ENCODE measurements at regions not wholly inside any gene's neighbourhood (a gene's known extent, or its start where the extent isn't known, plus 50 kb on each side); places are given as distances from the start of the nearest gene placed in this dataset.

DNA sequence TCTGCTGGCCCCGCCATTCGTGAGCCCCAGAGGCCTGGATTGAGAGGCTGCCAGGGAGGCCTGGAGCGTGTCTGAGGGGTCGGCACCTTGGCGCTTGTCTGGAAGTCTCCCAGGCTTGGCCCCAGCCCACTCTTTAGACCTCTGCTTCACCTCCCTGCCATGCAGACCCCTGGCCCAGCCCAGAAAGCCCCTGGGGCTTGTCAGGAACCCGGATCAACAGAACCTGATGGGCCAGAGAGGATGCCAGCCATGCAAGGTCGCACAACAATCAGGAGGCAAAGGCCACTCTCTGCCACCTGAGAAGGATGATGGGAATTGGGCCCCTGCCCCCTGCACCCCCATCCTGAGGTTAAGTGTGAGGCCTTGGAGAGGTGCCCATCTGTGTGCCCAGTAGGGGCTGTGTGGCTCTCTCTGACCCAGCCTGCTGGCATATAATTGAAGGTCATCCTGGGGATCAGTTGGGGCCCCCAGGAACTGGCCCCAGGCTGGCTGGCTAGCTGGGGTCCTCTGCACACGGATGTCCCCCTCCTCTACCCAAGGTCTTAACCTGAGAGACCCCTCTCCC is 103.3 kb upstream of the SLC6A6 start:
- Histone ChIP-seq H3K36me3 (ENCODE audit: insufficient read depth, low read length) (no peaks in the 10 kb centered on the region), H3K9ac (ENCODE audit: low read depth, low read length) (no peak overlapping the region), H3K27ac (ENCODE audit: low read length) (no peak overlapping the region), H3K27me3 (ENCODE audit: insufficient read depth, low read length, poor library complexity) (peaks cover 4% of the 10 kb centered on the region), H3K4me1 (ENCODE audit: insufficient read depth, low read length) (no peaks in the 10 kb centered on the region), H3K9me3 (ENCODE audit: insufficient read depth, low read length, severe bottlenecking) (no peaks in the 10 kb centered on the region), H4K20me1 (ENCODE audit: insufficient read depth, low read length) (no peaks in the 10 kb centered on the region), H3K4me2 (ENCODE audit: insufficient read depth, low read length) (no peak overlapping the region), H3K4me3 (ENCODE audit: low read depth in 1 of 2, low read length in 2 of 2) (no peak overlapping the region), H2AFZ (ENCODE audit: low read depth, low read length) (no peak overlapping the region), H3K79me2 (ENCODE audit: insufficient read depth, low read length) (no peaks in the 10 kb centered on the region)
- no peak for DNase-seq
- no peak for ATAC-seq (ENCODE audit: insufficient read depth, low read depth)
- no peak for TF ChIP-seq EZH2 (IDR thresholded peaks at IDR 0.05; ENCODE audit: borderline replicate concordance, low read depth, low read length, severe bottlenecking)
- TF ChIP-seq, protein P1, sequence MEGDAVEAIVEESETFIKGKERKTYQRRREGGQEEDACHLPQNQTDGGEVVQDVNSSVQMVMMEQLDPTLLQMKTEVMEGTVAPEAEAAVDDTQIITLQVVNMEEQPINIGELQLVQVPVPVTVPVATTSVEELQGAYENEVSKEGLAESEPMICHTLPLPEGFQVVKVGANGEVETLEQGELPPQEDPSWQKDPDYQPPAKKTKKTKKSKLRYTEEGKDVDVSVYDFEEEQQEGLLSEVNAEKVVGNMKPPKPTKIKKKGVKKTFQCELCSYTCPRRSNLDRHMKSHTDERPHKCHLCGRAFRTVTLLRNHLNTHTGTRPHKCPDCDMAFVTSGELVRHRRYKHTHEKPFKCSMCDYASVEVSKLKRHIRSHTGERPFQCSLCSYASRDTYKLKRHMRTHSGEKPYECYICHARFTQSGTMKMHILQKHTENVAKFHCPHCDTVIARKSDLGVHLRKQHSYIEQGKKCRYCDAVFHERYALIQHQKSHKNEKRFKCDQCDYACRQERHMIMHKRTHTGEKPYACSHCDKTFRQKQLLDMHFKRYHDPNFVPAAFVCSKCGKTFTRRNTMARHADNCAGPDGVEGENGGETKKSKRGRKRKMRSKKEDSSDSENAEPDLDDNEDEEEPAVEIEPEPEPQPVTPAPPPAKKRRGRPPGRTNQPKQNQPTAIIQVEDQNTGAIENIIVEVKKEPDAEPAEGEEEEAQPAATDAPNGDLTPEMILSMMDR (IDR thresholded peaks at IDR 0.05; ENCODE audit: borderline replicate concordance, extremely low read depth, low read length, poor library complexity, severe bottlenecking): no peak

DNA sequence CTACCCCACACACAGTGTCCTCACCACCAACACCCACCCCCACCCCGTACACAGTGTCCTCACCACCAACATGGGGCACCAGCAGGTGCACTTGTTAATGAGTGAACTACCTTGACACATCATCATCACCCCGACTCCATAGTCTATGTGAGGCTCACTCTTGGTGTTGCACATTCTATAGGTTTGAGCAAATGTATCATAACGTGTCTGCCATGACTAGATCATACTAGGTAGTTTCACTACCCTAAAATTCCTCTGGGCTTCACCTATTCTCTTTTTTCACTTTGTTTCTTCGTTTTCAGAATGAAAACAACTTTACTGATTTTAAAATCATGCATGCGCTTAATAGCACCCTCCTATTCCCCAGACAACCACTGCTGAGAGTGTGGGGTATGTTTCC is 102.6 kb upstream of the SLC6A6 start:
- H3K27me3 ChIP-seq (ENCODE audit: insufficient read depth, low read length, poor library complexity): peaks cover 1% of the 10 kb centered on the region
- no peaks in the 10 kb centered on the region for H3K9me3 ChIP-seq (ENCODE audit: insufficient read depth, low read length, severe bottlenecking)
- no peak overlapping the region for H3K27ac ChIP-seq (ENCODE audit: low read length)
- no peak overlapping the region for H2AFZ ChIP-seq (ENCODE audit: low read depth, low read length)
- H3K9ac ChIP-seq (ENCODE audit: low read depth, low read length): no peak overlapping the region
- H3K4me3 ChIP-seq (ENCODE audit: low read depth in 1 of 2, low read length in 2 of 2): no peak overlapping the region
- no peaks in the 10 kb centered on the region for H3K4me1 ChIP-seq (ENCODE audit: insufficient read depth, low read length)
- H3K36me3 ChIP-seq (ENCODE audit: insufficient read depth, low read length): no peaks in the 10 kb centered on the region
- ATAC-seq (ENCODE audit: insufficient read depth, low read depth) (no peak), DNase-seq (no peak)
- TF ChIP-seq EZH2 (IDR thresholded peaks at IDR 0.05; ENCODE audit: borderline replicate concordance, low read depth, low read length, severe bottlenecking): no peak
- TF ChIP-seq, protein P1 (IDR thresholded peaks at IDR 0.05; ENCODE audit: borderline replicate concordance, extremely low read depth, low read length, poor library complexity, severe bottlenecking): no peak
- no peak overlapping the region for H3K4me2 ChIP-seq (ENCODE audit: insufficient read depth, low read length)
- H4K20me1 ChIP-seq (ENCODE audit: insufficient read depth, low read length): no peaks in the 10 kb centered on the region
- no peaks in the 10 kb centered on the region for H3K79me2 ChIP-seq (ENCODE audit: insufficient read depth, low read length)

DNA sequence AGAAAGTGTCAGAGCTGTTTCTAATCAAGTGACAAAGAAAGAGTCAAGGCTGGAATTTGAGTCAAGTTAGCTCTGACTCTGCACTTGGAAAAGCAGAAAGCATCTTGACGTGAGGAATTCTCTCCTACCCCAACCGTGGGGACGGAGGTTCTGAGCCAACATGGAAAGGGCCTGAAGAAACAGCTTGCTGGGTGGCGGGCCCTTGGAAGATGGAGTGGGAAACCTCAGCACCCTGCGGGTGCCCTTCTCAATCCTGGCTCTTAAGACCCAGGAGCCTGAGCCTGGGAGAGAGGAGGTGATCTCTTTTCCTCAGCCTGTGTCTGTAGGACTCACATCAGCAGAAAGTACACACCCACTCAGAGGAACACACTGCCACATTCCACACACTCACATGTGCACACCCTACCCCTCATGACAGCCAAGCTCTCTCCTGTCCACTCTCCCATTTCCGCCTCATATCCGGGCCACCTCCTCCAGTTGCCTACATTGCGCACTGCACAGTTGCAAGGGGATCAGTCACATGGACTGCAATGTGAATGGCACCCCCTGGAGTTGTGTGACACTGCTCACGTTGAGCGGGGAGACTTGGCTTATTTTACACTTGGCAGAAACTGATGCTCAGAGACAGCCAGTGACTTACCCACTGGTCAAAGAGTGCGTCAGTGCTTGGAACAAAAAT is 101.5 kb upstream of the SLC6A6 start:
- Histone ChIP-seq H3K4me3 (ENCODE audit: low read depth in 1 of 2, low read length in 2 of 2) (no peak overlapping the region), H3K9ac (ENCODE audit: low read depth, low read length) (no peak overlapping the region), H3K36me3 (ENCODE audit: insufficient read depth, low read length) (no peaks in the 10 kb centered on the region), H4K20me1 (ENCODE audit: insufficient read depth, low read length) (no peaks in the 10 kb centered on the region), H3K27ac (ENCODE audit: low read length) (no peak overlapping the region), H3K27me3 (ENCODE audit: insufficient read depth, low read length, poor library complexity) (no peaks in the 10 kb centered on the region), H3K9me3 (ENCODE audit: insufficient read depth, low read length, severe bottlenecking) (no peaks in the 10 kb centered on the region), H3K79me2 (ENCODE audit: insufficient read depth, low read length) (no peaks in the 10 kb centered on the region), H3K4me2 (ENCODE audit: insufficient read depth, low read length) (no peak overlapping the region), H2AFZ (ENCODE audit: low read depth, low read length) (no peak overlapping the region), H3K4me1 (ENCODE audit: insufficient read depth, low read length) (no peaks in the 10 kb centered on the region)
- ATAC-seq (ENCODE audit: insufficient read depth, low read depth) (no peak), DNase-seq (no peak)
- TF ChIP-seq, protein P1 (IDR thresholded peaks at IDR 0.05; ENCODE audit: borderline replicate concordance, extremely low read depth, low read length, poor library complexity, severe bottlenecking): no peak
- no peak for TF ChIP-seq EZH2 (IDR thresholded peaks at IDR 0.05; ENCODE audit: borderline replicate concordance, low read depth, low read length, severe bottlenecking)

Measured in DND-41 (cell line).